Caco-2 (cell line): ENCODE measurements at regions not wholly inside any gene's neighbourhood (a gene's known extent, or its start where the extent isn't known, plus 50 kb on each side); places are given as distances from the start of the nearest gene placed in this dataset.

Source experiments
- BruUV-seq: library from RNA; stranded (reverse); fragments of 400-500 nt; replicated peaks from 2 replicates; lab custom pipeline; 2021; lab: Mats Ljungman, UMichigan
- CTCF ChIA-PET: fragments of 300-600 bp; sonication (Branson Sonifier 250); formaldehyde crosslinking; loops from one replicate; lab custom pipeline; 2022; ENCODE audit warnings: antibody characterized with exemption; lab: Charles Lee
- POLR2A ChIA-PET: fragments of 300-600 bp; sonication (Branson Sonifier 250); formaldehyde crosslinking; loops from one replicate; lab custom pipeline; 2022; ENCODE audit warnings: antibody characterized with exemption; lab: Charles Lee
- DNase-seq, 2 experiments: peaks; one replicate each; pipeline versions ENCODE4 v3.0.0 to v3.0.0-alpha.2; 2020 to 2022
- H3K27me3 ChIP-seq: replicated peaks from 2 replicates; pipeline ENCODE4 v1.6.0; 2011; ENCODE audit warnings: low read length; ENCODE audit not compliant: control insufficient read depth, insufficient read depth
- H3K36me3 ChIP-seq: 2 replicates; pipeline ENCODE4 v1.5.1; 2011; ENCODE audit warnings: low read length; ENCODE audit not compliant: control insufficient read depth, insufficient read depth
- H3K4me1 ChIP-seq: fragments of 250-450 bp; sonication (Bioruptor Pico); 2 replicates; pipeline ENCODE4 v1.5.1; 2020; ENCODE audit warnings: mild to moderate bottlenecking
- H3K4me3 ChIP-seq: 2 replicates; pipeline ENCODE4 v1.5.1; 2011; ENCODE audit warnings: low read depth, mild to moderate bottlenecking, control low read depth, low read length
- H3K9me3 ChIP-seq: fragments of 250-450 bp; sonication (Bioruptor Pico); 2 replicates; pipeline ENCODE4 v1.5.1; 2020; ENCODE audit warnings: mild to moderate bottlenecking, moderate library complexity
- H3K27ac Mint-ChIP-seq: one replicate; pipeline ENCODE4 v1.8.0; 2022; ENCODE audit warnings: mixed read lengths; ENCODE audit not compliant: unreplicated experiment
- H3K27me3 Mint-ChIP-seq: one replicate; pipeline ENCODE4 v1.8.0; 2022; ENCODE audit warnings: mixed read lengths; ENCODE audit not compliant: insufficient read depth, unreplicated experiment
- H3K36me3 Mint-ChIP-seq: one replicate; pipeline ENCODE4 v1.8.0; 2022; ENCODE audit warnings: mild to moderate bottlenecking, mixed read lengths; ENCODE audit not compliant: insufficient read depth, unreplicated experiment
- H3K4me1 Mint-ChIP-seq: one replicate; pipeline ENCODE4 v1.8.0; 2022; ENCODE audit warnings: low read depth, mixed read lengths; ENCODE audit not compliant: unreplicated experiment
- H3K4me3 Mint-ChIP-seq: one replicate; pipeline ENCODE4 v1.8.0; 2022; ENCODE audit warnings: mild to moderate bottlenecking, moderate library complexity, mixed read lengths; ENCODE audit not compliant: unreplicated experiment
- H3K9me3 Mint-ChIP-seq: one replicate; pipeline ENCODE4 v1.8.0; 2022; ENCODE audit warnings: mixed read lengths; ENCODE audit not compliant: unreplicated experiment
- intact Hi-C: fragments of 100-400 bp; cut with micrococcal nuclease; formaldehyde crosslinking; loops from one replicate; pipeline ENCODE4 v1.10.0; 2022; ENCODE audit not compliant: unreplicated experiment
- TF ChIP-seq, protein P1 (sequence below), 2 experiments: fragments of 200-600 bp in 1 of 2; IDR thresholded peaks; 1 replicate in 1 of 2; 2 replicates in 1 of 2; pipeline versions ENCODE4 v1.5.1 to v1.8.0; 2011 to 2022; ENCODE audit warnings: antibody characterized with exemption in 1 of 2, control low read depth in 1 of 2, inconsistent platforms in 1 of 2, low read depth in 1 of 2, low read length in 1 of 2, mild to moderate bottlenecking in 1 of 2, moderate library complexity in 1 of 2; ENCODE audit not compliant: insufficient read depth in 1 of 2, severe bottlenecking in 1 of 2, unreplicated experiment in 1 of 2

DNA sequence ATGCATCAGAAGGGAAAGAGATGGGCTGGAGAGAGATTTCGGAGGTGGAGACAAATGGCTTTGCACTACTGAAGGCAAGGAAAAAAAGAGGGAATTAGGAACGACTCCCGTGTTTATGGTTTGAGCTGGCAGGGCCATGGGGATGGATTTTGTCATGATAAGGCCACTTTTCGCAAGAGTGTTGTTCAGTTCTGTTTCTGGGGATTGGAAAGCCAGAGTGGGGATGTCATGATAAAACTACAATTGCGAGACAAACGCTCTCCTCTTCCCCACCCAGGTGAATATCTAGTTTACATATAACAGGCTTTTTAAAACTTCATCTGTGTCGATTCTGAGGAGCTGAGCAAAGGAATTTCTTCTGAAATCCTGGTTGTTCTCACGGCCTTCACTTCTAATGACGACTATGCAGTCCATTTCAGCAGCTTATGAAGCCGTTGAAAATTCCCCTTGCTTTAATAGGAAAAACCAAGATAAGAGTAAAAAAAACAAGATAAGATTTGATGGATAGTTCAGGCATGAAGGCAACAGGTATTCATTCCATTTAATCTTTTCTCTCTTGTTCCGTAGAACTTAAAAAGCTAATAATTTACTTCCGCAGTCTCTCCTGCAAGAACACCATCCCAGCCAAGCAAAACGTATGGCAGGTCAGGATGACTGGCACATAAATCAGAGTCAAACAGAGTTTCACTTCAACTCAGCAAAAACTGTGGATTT, 245.6 kb upstream of the PITRM1 start:
- no peaks in the 10 kb centered on the region for H3K9me3 ChIP-seq
- Mint-ChIP-seq H3K9me3 (peaks cover 9% of the 10 kb centered on the region), H3K27me3 (no peaks in the 10 kb centered on the region), H3K27ac (no peak overlapping the region), H3K36me3 (no peaks in the 10 kb centered on the region), H3K4me1 (peaks cover 13% of the 10 kb centered on the region), H3K4me3 (peak overlapping the region; percentile 11)
- H3K36me3 ChIP-seq, result no peaks in the 10 kb centered on the region
- ChIA-PET POLR2A (no interaction called here), CTCF (interaction anchor here (0.9 kb wide), 1 partner anchor 221 kb away, joined by 3 read pairs; no protein-coding TSS in a partner anchor)
- no peak for DNase-seq
- no peak overlapping the region for H3K4me3 ChIP-seq
- TF ChIP-seq, protein P1, sequence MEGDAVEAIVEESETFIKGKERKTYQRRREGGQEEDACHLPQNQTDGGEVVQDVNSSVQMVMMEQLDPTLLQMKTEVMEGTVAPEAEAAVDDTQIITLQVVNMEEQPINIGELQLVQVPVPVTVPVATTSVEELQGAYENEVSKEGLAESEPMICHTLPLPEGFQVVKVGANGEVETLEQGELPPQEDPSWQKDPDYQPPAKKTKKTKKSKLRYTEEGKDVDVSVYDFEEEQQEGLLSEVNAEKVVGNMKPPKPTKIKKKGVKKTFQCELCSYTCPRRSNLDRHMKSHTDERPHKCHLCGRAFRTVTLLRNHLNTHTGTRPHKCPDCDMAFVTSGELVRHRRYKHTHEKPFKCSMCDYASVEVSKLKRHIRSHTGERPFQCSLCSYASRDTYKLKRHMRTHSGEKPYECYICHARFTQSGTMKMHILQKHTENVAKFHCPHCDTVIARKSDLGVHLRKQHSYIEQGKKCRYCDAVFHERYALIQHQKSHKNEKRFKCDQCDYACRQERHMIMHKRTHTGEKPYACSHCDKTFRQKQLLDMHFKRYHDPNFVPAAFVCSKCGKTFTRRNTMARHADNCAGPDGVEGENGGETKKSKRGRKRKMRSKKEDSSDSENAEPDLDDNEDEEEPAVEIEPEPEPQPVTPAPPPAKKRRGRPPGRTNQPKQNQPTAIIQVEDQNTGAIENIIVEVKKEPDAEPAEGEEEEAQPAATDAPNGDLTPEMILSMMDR (IDR thresholded peaks at IDR 0.05; ENCODE audit: insufficient read depth in 1 of 2, low read depth in 1 of 2, low read length in 1 of 2, severe bottlenecking in 1 of 2, unreplicated experiment in 1 of 2), result no peak
- no TSS peak for BruUV-seq
- peaks cover 8% of the 10 kb centered on the region for H3K4me1 ChIP-seq
- H3K27me3 ChIP-seq, result no peaks in the 10 kb centered on the region
- intact Hi-C loops, result no loop called here

DNA sequence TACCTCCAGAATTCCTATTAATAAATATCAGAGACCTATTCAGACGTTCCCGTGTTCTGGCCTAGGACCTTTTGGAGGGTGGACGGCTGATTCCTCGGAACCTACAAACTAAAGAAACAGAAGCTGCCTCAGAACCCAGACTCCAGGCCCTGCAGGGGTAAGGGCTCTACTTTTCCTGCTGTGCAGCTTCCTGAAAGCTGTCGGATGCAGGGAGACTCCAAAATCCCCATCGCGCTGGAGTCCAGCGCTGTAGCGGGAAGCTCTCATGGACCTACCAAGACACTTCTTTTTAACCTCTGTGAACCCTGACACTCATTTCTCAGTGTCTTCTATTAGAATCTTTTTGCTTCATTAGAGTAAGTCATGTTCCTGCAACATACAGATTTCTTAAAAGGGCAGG, 244.5 kb upstream of the PITRM1 start:
- Mint-ChIP-seq H3K27ac (no peak overlapping the region), H3K36me3 (no peaks in the 10 kb centered on the region), H3K9me3 (peaks cover 9% of the 10 kb centered on the region), H3K4me3 (no peak overlapping the region), H3K27me3 (no peaks in the 10 kb centered on the region), H3K4me1 (peaks cover 13% of the 10 kb centered on the region)
- DNase-seq, result no peak
- POLR2A ChIA-PET, result no interaction called here
- Histone ChIP-seq H3K9me3 (no peaks in the 10 kb centered on the region), H3K27me3 (no peaks in the 10 kb centered on the region), H3K4me1 (peaks cover 8% of the 10 kb centered on the region), H3K4me3 (no peak overlapping the region), H3K36me3 (no peaks in the 10 kb centered on the region)
- CTCF ChIA-PET, result no interaction called here
- TF ChIP-seq, protein P1 (IDR thresholded peaks at IDR 0.05; ENCODE audit: insufficient read depth in 1 of 2, low read depth in 1 of 2, low read length in 1 of 2, severe bottlenecking in 1 of 2, unreplicated experiment in 1 of 2), result no peak
- no TSS peak for BruUV-seq
- intact Hi-C loops, result no loop called here

DNA sequence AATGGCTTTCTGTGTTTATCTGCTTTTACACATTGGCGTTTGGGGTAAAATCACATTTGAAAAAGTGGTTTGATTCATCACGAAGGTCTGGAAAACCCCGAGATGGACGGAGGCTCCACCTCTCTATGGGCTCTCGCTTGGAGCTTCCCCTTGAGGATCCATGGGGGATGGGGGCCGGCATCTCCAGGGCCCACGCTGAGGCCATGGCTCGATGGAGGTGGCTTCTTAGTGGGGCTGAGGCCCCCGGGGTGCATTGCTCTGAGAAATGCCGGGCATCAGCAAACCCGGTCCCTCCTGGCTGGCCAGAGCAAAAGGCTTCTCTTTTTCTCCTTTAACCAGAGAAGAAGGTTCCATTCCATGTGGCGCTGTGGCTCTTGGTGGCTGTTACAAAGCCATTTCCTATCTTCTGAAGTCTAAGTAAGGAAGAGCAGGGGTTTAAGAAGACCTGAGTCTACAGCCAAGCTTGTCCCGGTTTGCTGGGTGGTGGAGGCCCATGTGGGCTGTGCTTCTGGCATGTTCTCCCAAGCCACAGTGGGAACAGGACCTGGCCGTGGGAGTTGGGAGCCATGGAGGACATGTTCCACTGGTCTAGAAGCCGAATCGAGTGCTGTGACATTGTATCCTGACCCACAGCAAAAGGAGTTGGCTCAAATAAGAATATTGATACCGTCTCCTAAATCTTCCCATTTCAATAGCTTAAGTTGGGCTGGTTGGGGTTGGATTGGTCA, 243.5 kb upstream of the PITRM1 start:
- intact Hi-C loops, result no loop called here
- TF ChIP-seq, protein P1 (IDR thresholded peaks at IDR 0.05; ENCODE audit: insufficient read depth in 1 of 2, low read depth in 1 of 2, low read length in 1 of 2, severe bottlenecking in 1 of 2, unreplicated experiment in 1 of 2), result no peak
- Mint-ChIP-seq H3K36me3 (no peaks in the 10 kb centered on the region), H3K27me3 (no peaks in the 10 kb centered on the region), H3K9me3 (peaks cover 15% of the 10 kb centered on the region), H3K27ac (no peak overlapping the region), H3K4me1 (peaks cover 13% of the 10 kb centered on the region), H3K4me3 (no peak overlapping the region)
- H3K4me1 ChIP-seq, result peaks cover 8% of the 10 kb centered on the region
- no peaks in the 10 kb centered on the region for H3K27me3 ChIP-seq
- DNase-seq, result no peak
- CTCF ChIA-PET, result no interaction called here
- H3K4me3 ChIP-seq, result no peak overlapping the region
- POLR2A ChIA-PET, result no interaction called here
- 0 out of 2 replicates have a peak, but pooled peaks cover 4% of the 10 kb centered on the region for H3K9me3 ChIP-seq
- no peaks in the 10 kb centered on the region for H3K36me3 ChIP-seq
- BruUV-seq, result no TSS peak
